Cardiac muscle cell (in vitro differentiated cells and primary cell): ENCODE measurements at regions not wholly inside any gene's neighbourhood (a gene's known extent, or its start where the extent isn't known, plus 50 kb on each side); places are given as distances from the start of the nearest gene placed in this dataset.

Experiments used
- DNase-seq, 2 donors: peaks; one replicate each; pipeline versions ENCODE4 v3.0.0 to v3.0.0-alpha.2; 2010 to 2017; ENCODE audit warnings: low read depth in 1 of 2, low spot score in 1 of 2
- H3K27ac ChIP-seq: fragments of 200-600 bp; sonication (generic); 2 replicates; pipeline ENCODE4 v1.5.1; 2016
- H3K27me3 ChIP-seq: fragments of 200-600 bp; sonication (generic); 2 replicates; pipeline ENCODE4 v1.6.0; 2016; ENCODE audit warnings: control low read depth
- H3K36me3 ChIP-seq: fragments of 200-600 bp; sonication (generic); 2 replicates; pipeline ENCODE4 v1.5.1; 2016; ENCODE audit warnings: control low read depth
- H3K4me1 ChIP-seq: fragments of 200-600 bp; sonication (generic); 2 replicates; pipeline ENCODE4 v1.8.1; 2017; ENCODE audit warnings: low read depth, mild to moderate bottlenecking, mixed run types
- H3K4me3 ChIP-seq: fragments of 200-600 bp; sonication (generic); 2 replicates; pipeline ENCODE4 v1.5.1; 2016; ENCODE audit warnings: mild to moderate bottlenecking
- H3K9me3 ChIP-seq: fragments of 200-600 bp; sonication (generic); 2 replicates; pipeline ENCODE4 v1.5.1; 2017; ENCODE audit warnings: low read depth, mild to moderate bottlenecking, control low read depth
- TF ChIP-seq, protein P1 (sequence below): IDR thresholded peaks from 2 replicates; pipeline ENCODE4 v1.5.1; 2012; ENCODE audit warnings: low read depth, mild to moderate bottlenecking, low read length

DNA sequence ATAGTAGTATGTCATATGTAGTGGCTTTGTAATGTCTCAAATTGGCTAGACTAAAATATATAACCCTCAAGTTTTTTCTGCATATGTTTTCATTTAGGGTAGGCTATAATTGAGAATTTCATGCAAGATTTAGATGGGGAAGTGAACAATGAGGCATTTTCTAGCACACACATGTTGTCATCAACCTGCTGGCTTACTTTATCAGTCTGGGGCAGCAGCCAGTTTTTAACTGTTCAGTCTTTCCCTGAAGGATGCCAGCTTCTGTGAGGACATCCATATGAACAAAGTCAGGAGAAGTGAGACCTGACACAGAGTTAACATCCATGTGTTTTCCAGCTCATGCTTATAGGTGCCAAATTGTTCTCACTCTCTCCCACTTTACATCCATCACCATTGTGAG lies 74.7 kb upstream of the OLFM3 start:
- no peaks in the 10 kb centered on the region for H3K9me3 ChIP-seq
- no peaks in the 10 kb centered on the region for H3K4me1 ChIP-seq
- H3K27me3 ChIP-seq = no peaks in the 10 kb centered on the region
- no peak for DNase-seq
- H3K4me3 ChIP-seq = no peak overlapping the region
- no peaks in the 10 kb centered on the region for H3K36me3 ChIP-seq
- H3K27ac ChIP-seq = no peak overlapping the region
- TF ChIP-seq, protein P1, sequence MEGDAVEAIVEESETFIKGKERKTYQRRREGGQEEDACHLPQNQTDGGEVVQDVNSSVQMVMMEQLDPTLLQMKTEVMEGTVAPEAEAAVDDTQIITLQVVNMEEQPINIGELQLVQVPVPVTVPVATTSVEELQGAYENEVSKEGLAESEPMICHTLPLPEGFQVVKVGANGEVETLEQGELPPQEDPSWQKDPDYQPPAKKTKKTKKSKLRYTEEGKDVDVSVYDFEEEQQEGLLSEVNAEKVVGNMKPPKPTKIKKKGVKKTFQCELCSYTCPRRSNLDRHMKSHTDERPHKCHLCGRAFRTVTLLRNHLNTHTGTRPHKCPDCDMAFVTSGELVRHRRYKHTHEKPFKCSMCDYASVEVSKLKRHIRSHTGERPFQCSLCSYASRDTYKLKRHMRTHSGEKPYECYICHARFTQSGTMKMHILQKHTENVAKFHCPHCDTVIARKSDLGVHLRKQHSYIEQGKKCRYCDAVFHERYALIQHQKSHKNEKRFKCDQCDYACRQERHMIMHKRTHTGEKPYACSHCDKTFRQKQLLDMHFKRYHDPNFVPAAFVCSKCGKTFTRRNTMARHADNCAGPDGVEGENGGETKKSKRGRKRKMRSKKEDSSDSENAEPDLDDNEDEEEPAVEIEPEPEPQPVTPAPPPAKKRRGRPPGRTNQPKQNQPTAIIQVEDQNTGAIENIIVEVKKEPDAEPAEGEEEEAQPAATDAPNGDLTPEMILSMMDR = no peak

DNA sequence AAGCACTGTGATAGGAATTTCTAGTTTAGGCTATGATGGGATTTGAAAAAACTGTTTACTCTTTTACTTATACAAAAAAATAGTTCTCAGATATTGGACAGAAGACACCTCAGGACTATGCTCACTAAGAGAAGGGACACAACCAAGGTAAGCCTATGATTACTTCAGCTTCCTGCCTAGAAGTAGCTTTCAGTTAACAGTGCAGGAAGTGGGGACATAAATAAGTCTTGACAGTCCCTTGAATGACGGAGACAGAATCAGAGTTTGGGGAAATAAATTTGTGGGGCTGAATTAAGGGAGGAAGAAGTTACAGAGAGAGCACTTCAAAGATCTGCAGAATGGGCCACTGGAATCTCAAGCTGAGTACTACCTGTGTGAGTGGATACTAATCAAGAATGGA lies 53.8 kb upstream of the OLFM3 start:
- Histone ChIP-seq H3K27ac (no peak overlapping the region), H3K4me3 (no peak overlapping the region), H3K4me1 (no peaks in the 10 kb centered on the region), H3K27me3 (no peaks in the 10 kb centered on the region), H3K9me3 (no peaks in the 10 kb centered on the region), H3K36me3 (no peaks in the 10 kb centered on the region)
- DNase-seq = no peak
- TF ChIP-seq, protein P1 = no peak

DNA sequence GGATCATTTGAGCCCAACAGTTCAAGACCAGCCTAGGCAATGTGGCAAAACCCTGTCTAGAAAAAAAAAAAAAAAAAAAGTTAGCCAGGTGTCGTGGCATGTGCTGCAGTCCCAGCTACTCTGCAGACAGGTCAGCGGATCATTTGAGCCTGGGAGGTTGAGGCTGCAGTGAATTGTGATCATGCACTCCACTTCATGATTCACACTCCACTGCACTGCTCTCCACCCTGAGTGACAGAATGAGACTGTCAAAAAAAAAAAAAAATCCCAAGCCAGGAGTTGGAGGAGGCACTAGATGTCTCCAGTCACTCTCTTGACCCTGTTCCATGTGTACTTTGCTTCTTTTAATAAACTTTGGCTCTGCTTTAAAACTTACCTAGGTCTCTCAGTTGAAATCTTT lies 51.0 kb upstream of the OLFM3 start:
- H3K36me3 ChIP-seq = no peaks in the 10 kb centered on the region
- H3K27ac ChIP-seq = no peak overlapping the region
- TF ChIP-seq, protein P1 = no peak
- no peak overlapping the region for H3K4me3 ChIP-seq
- no peaks in the 10 kb centered on the region for H3K9me3 ChIP-seq
- H3K4me1 ChIP-seq = no peaks in the 10 kb centered on the region
- no peaks in the 10 kb centered on the region for H3K27me3 ChIP-seq
- no peak for DNase-seq
